ENCODE measurements at regions not wholly inside any gene's neighbourhood (a gene's known extent, or its start where the extent isn't known, plus 50 kb on each side); places are given as distances from the start of the nearest gene placed in this dataset.

DNA sequence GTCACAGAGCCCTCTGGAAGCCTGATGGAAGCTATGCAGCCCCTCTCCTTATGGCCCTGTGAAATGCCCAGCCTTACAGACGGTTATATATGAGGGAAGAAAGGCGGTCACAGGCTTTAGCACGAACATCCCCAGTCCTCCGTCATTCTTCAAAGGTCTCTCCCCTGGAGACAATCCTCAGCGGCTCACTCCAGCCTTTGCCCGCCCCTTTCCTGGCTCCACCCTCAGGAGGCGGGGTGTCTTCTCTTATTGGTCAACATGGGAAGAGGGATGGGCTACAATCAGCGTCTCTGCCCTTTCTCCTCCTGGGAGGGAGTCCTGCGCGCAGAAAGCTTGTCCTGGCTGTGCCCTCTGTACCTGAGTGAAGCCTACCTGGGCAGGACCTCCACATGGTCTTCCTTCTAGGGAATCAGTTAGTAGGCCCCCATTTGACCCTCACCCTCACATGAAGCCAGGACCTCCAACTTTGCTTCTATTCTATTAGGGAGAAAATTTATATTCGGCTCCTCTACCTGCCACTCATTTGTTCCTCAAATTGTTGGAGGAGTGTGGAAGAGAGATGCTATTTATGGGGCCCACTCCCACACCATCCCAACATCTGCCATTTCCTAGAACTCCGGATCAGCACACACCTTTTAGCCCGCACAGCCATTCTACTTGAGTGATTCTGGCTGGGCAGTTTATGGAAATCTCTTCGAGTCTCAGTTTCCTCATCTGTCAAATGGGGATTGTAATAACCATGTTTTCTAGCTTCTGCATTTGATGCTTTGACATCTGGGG is 112.9 kb upstream of the SLC6A11 start:
- no peak for DNase-seq (ENCODE audit: low spot score)

DNA sequence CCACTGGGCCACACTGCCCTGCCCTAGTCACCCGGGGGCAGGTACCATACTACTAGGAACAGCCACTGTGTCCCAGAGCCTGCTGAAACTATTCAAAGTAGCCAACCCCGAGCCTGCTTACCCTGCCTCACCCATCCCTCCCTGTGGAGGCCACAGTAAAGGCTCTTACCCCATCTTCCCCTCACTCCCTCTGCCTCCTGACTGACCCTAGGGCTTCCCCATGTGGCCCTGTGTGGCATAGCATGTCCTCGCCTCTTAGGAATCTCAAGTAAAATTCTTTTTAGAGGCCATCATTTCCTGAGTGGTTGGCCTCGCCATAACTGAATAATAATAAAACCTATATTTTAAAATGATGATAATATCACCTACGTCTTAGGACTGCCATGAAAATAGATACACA is 112.2 kb upstream of the SLC6A11 start:
- no peak for DNase-seq (ENCODE audit: low spot score)

DNA sequence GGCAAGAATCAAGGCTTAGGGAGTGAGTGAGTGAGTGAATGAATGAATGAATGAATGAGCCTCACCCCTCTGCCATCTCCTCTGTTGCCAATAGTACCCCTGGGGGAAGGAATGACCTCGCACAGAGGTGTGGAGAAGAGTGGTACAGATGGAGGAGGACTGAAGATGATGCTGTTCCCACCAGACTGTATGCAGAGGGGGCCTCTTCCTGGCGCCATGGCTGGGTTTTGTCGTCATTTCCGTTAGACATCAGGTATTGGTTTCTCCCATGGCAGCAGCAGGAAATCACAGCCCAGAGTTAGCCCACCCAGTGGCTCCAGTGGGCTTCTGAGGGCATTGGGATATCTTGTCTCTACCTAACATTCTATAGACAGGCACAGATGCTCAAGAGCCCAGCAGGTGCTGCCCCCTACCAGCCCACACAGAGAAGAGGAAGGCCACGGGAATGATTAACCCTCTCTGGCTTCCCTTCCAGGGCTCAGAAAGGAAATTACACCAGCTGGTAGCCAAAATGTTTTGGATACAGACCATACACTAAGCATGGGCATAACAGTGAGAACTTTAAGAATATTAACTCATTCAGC is 109.8 kb upstream of the SLC6A11 start:
- no peak for DNase-seq (ENCODE audit: low spot score)

DNA sequence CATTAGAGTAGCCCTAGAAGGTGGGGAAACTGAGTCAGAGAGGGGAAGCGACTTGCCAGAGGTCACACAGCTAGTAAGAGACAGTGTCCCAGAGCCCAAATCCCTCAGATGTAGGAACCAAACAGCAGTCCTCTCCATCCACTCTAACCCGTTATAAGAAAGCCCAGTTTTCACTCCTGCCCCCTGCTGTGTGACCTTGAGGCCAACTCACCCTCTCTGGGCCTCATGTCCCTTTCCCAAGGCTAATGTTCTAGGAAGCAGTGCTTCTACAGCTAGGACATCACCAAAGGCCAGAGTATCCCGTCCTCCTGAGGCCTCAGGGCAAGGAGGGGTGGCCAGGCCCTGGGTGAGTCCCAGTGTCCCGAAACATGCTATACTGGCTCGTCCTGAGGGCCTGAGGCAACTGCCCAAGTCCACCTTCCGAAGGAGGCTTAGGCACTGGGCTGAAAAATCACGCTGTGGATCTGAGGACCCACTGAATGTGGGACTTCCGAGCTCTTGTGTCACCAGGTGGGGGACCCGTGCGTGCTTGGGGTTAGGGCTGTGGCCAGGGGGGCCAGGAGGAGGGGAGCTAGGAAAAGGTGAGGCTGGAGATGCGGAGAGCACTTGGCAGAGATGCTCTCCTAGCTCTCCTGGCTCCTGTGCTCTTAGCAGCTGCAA is 109.2 kb upstream of the SLC6A11 start:
- DNase-seq (ENCODE audit: low spot score) = no peak

DNA sequence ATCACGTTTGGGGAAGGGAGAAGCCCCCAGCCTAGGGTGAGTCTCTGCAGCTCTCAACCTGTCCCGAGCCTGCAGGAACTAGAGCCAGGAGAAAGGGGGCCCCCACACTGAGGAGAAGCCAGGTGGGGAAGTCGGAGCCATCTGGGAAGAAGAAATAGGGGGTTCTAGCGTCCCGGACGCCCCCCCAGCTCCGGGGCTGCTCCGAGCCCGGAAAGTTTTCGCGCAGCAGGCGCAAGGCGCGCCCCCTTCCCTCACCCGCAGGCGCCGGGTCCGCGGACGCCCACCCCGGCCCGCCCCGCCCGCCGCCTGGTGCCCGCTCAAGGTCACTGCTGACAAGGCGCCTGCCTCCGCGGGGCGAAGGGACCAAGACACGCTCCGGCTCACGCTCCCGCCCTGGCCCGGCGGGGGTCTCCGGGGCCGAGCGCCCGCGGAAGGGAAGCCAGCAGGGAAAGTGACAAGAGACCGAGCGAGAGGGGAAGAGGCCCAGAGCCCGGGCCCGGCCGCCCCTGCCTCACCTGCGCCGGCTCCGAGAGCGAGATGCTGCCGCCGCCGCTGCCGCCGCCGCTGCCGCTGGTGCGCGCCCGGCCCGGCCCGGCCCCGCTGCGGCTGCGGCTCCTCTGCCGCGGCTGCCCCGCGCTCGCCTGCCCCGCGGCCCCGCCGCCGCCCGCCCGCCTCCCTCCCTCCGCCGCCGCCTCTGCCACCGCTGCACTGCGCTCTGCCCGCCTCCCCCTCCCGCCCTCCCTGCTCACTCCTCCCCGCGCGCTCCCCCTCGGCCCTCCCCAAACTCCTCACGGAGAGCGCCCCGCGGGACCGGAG is 108.4 kb upstream of the SLC6A11 start:
- no peak for DNase-seq (ENCODE audit: low spot score)

DNA sequence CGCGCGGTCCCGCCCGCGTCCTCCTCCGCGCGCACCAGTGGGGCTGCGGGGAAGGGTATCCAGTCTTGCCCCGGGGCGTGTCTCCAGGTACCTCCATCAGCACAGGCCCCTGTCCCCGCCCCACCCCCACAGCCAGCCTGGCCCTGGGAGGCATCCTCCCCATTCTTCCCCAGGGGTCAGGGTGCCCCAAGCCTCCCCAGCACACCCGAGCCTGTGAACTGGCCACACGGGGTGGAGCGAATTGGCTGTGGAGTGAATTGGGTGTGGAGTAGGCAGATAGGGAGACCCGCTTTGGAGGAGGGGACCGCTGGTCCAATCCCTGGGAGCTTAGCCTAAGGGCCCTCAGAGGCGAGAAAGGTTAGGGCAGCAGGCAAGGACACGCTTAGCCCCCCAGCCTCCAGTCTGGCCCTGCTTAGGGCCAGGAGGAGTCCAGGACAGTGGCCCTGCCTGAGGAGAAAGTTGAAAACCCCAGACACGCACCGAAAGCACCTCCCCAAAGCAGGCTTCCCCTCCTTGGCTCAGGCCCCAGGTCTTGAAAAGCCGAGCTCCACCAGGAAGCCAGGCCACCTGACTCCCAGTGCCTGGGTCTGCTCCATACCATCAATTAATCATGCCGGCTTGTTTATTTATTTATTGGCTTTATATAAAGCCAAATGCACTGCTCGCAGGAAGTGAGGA is 107.7 kb upstream of the SLC6A11 start:
- no peak for DNase-seq (ENCODE audit: low spot score)

DNA sequence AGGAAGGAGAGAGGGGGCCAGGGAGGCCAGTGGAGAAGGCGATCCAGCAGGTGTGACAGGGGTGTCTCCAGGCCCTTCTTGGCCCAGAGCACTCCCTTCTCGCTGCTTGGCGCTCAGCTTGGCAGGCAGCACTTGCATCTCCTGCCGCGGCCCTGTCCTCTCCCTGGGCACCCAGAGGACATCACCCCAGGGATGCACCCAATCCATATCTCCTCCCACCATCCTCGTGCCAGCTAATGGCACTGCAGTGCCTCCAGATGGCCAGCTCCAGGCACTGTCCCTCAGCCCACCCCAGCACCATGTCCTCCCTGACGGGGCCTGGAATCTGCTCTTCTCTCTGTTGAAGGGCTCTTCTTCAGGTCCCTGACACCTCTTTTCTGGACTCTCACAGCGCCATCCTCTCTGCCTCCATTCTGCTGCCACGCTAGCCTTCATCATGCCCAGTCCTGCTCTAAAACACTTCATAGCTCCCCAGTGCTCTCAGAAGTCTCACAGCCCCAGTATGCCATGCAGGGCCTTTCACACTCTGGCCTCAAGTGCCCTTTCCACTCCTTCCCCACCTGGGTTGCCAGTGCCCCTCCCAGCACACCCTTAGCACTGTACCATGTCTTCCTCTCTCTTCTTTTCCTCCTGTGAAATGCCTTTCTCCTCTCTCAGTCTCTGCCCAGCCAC is 106.8 kb upstream of the SLC6A11 start:
- DNase-seq (ENCODE audit: low spot score) = no peak

DNA sequence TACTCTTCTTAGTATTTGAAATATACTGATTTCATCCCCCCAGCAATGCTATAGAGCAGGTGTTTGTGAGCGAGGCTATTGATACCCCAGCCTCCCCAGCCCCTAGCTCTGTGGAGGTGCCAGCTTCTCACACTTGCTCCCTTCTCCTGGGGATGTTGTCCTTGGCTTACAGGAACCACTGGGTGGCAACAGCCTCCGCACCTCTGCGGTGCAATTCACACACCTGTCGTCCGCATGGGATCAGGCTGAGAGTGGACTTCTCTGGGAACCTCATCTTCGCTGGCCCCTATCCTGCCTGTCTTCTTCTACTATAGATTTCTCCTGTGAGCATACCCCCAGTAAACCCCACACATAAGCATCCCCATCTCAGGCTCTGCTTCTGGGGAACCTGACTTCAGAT is 103.9 kb upstream of the SLC6A11 start:
- DNase-seq (ENCODE audit: low spot score) = no peak

DNA sequence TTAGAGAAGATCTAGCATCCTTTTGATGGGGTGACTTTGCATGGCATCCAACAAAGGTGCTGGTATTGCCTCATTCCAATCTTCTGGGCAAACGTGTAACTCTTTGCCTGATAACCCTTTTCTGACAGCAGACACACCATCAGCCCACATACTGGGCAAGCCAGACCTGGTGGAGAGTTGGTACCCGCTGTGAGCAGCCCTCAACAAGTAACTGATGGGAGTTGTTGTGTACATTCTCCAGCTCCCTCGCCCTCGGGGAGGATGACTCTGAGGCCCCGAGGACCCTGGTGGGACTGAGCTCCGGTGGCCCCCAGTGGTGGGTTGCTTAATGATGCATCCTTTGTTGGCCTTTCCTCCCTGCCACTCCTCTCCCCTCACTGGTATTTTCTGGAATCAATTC is 102.4 kb upstream of the SLC6A11 start:
- no peak for DNase-seq (ENCODE audit: low spot score)

DNA sequence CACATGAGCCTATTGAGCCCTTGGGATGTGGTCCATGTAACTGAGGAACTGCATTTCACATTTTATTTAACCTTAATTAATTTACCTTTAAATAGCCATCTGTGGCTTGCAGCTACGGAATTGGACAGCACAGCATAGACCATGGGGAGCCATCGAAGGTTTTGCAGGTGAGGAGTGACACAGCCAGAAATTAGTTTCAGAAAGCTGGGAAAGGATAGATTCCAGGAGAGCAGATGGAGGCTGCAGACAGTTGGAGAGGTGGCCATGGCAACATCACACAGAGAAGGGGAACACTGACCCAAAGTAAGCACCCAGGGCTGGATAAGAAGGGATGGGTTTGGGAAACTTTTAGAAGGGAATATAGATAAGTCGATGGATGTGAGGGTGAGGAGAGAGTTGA is 100.1 kb upstream of the SLC6A11 start:
- no peak for DNase-seq (ENCODE audit: low spot score)

DNA sequence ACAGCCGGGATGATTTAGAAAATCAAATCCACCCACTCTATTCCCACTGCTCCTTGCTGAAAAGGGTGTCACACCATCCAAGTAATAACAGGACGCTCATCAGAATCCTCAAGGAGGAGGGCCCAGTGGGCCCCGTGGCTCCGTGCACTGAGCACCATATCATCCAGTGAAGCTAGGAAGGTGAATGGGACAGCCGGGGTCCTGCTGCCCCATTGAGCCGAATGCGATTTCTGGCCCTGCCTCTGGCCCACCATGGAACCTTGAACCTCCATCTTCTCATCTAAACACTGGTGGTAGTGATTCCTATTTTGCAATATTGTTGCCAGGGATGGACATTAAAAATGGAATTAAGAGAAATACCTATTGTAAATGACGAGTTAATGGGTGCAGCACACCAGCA is 99.1 kb upstream of the SLC6A11 start:
- DNase-seq (ENCODE audit: low spot score) = no peak

DNA sequence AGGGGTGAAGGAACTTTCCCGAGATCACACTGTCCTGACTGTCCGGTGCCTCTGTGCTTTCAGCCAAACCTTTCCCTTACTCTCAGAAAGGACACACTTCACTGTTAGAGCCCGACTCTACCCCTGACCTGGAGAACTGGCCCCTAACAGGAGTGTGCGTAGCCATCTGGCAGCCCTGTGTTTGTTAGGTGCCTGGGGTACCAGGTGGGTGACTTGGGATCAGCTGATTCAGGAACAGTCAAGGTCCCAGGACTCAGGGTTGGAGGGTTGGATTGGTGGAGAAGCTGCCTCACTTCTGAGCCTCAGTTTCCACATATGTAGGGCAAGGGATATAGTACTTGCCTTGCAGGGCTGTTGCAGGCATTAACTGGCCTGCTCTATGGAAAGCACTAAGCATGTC is 98.3 kb upstream of the SLC6A11 start:
- DNase-seq (ENCODE audit: low spot score) = no peak

DNA sequence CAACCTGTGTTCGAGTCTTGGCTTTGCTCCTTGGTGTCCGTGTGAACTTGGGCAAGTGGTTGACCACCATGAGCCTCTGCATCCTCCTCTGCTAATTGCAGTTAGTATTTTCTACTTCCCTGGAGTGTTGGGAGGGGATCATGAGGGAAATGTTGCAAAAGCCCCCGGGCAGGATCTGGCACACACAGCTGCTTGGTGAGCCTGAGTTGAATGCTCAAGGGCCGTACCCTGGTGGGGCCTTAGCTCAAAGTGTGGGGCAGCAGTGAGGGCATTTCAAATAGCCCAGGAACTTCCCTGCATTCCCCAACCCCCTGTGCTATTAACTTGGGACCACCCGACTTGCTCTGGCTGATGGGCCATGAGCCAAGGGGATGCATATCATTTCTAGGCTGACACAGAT is 94.9 kb upstream of the SLC6A11 start:
- no peak for DNase-seq (ENCODE audit: low spot score)

DNA sequence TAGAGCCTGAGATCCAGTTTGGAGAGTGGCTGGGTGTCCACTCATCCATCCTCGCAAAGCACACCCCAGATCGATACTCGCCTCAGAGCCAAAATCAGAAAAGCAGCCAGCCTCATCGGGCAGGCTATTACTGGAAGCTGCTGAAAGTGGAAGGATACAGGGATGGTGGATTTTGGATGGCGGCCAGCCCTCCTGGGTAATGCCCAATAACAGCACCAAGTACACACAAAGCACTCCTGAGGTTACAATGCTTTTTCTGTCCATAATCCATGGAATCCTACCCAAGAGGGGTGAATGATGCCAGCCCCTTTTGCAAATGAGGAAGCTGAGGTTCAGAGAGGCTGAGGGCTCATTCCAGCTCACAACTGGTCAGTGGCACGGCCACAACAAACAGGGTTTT is 93.1 kb upstream of the SLC6A11 start:
- no peak for DNase-seq (ENCODE audit: low spot score)

DNA sequence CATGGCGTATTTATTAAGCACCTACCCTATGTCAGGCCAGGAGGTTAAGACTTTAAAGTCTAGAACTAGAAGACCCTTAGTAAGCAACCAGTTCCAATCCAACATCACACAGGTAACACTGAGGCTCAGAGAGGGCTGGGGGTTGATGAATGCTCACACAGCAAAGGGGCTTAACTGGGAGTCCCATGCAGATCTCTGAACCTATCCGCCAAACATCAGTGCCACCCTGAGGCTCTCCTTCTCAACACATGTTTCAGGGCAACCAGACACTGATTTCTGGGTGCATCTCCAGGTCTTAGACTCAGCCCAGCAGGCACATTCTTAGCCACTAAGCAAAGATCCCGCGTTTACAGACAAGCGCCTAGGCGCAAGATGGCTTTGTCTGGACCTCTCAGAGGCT is 92.0 kb upstream of the SLC6A11 start:
- DNase-seq (ENCODE audit: low spot score) = no peak

DNA sequence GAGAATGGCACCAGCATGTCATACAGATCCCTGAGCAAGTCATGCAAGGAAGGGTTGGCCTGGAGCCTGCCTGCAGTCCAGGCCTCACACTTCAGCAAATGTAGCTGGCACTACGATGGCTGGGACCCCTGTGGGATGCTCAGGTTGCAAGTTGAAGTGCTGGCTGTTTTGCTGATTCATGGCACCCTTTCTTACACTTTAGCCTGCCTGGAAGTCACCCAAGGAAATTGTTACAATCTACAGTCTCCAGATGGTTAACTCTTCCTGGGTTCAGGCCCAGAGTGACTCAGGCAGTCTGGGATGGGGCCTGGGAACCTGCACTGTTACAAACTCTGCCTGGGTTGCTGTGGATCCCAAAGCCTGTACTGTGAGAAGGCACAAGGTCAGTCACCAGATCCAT is 91.0 kb upstream of the SLC6A11 start:
- DNase-seq (ENCODE audit: low spot score) = no peak

DNA sequence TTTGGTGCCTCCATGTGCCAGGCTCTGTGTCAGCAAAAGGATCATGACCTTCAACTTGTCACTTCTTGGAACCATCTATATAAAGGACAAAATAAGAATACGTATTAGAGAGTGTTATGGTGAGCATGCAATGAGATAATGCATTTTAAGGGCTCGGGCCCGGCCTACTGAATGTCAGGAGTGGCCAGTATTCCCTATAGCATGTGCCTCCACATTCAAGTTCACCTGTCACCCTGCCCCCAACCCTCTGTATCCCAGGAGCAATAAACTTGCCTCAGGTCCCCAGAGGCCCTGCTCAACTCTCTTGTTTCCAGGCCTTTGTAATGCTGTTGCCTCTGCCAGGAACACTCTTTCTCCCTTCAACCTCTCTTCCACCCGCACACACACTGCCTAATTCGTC is 90.2 kb upstream of the SLC6A11 start:
- no peak for DNase-seq (ENCODE audit: low spot score)

DNA sequence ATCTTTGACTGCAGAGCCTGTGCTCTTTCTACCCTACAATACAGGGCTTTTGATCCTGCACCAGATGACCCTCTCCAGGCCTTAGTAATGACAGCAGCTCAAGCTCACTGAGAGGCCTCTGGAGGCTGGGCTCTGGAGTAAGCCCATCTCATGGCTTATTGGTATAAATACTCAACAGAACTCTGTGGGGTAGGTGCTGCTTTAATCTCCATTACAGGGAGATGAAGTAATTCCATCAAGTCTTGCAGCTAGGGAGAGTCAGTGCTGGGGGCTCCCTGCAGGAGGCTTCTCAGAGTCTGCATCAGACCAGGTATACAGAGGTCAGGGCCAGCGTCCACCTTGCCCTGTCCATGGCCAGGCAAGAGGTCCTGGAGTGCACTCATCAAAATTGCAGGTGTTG is 89.2 kb upstream of the SLC6A11 start:
- DNase-seq (ENCODE audit: low spot score) = no peak

DNA sequence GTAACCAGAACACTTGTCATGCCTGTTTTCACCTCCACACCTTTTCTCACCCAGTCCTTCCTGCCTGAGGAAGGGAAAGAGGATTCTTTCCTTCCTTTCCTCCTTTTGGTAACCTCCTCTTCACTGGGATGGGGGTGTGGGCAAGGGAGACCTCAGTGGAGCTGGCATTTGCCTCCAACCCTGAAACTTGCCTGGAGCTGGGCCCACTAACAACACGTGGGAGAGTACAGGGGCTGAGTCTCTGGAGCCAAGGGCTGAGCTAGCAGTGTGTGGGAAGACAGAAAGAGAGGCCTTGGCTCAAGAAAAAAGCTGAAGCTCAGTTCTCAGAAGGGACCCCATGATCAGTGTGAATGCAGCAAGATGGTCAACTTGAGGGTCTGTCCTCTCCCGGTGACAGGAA is 86.6 kb upstream of the SLC6A11 start:
- no peak for DNase-seq (ENCODE audit: low spot score)

DNA sequence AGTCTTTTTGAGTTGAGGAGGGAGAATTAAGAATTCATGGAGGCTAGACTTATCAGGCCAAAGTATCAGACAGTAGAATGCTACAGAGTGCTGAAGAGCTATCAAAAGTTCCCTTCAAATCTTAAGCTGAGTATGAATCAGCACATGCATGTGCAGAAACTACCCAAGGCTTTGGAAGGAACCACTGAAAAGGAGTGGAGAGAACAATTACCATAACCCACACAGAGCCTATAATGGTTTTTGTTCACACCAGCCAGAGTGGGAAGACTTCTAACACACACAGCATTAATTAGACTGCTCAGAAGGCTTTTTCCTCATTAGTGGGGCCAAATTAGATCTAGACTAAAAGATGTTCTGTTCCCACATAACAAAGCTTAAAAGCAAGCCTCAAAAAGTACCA is 83.7 kb upstream of the SLC6A11 start:
- DNase-seq (ENCODE audit: low spot score) = no peak

DNA sequence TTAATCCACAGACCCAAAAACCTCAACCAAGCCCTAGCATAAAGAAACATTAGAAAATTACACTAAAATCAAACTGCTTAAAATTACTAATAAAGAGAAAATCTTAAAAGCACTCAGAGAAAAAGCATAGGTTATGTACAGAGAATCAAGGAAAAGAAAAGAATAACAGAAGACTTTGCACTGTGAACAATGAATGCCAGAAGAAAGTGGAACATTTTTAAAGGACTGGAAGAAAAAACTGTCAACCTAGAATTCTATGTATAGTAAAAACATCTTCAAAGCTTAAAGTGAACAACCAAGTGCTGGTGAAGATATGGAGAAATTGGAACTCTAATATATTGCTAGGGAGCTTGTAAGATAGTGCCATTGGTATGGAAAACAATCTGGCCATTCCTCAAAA is 82.7 kb upstream of the SLC6A11 start:
- no peak for DNase-seq (ENCODE audit: low spot score)

Measured in SK-N-DZ (cell line).